ENCODE measurements at regions not wholly inside any gene's neighbourhood (a gene's known extent, or its start where the extent isn't known, plus 50 kb on each side); places are given as distances from the start of the nearest gene placed in this dataset.

DNA sequence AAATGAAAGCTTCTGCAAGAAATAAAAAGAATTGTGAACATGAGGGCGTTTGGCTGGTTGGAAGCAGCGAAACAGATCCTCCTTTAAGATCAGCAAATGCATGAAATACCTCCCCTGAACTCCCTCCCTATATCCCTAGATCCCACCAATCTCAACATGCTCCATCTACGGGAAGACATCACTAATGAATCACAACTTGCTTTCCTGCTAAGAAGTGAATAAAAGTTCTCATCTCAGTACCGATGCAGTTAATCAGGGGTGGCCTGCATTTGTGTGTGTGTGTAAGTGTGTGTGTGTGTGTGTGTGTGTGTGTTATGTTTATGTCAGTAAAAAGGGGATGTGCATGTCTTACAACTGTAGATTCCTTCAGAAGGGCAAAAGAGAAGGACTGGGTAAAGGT is 238.7 kb downstream of the LIG4 start:
- no peaks in the 10 kb centered on the region for H3K4me1 Mint-ChIP-seq (ENCODE audit: low read depth, unreplicated experiment)
- ChIA-PET CTCF (no interaction called here), POLR2A (no interaction called here)

GRCh38 chr13:107974409-107974808 is 240.9 kb downstream of the LIG4 start:
- no peak for DNase-seq
- no peaks in the 10 kb centered on the region for H3K4me1 Mint-ChIP-seq (ENCODE audit: low read depth, unreplicated experiment)
- Histone ChIP-seq H3K4me1 (no peaks in the 10 kb centered on the region), H3K36me3 (ENCODE audit: control insufficient read depth, insufficient read depth, low read length) (no peaks in the 10 kb centered on the region), H3K4me3 (ENCODE audit: low read depth, low read length) (no peak overlapping the region), H3K27me3 (replicated peaks; ENCODE audit: control insufficient read depth, insufficient read depth, low read length) (no peaks in the 10 kb centered on the region), H3K9me3 (no peaks in the 10 kb centered on the region)
- ChIA-PET POLR2A (no interaction called here), CTCF (no interaction called here)
- no peaks in the 10 kb centered on the region for H3K27me3 Mint-ChIP-seq (ENCODE audit: insufficient read depth, unreplicated experiment)
- no peak overlapping the region for H3K27ac Mint-ChIP-seq (ENCODE audit: unreplicated experiment)
- H3K36me3 Mint-ChIP-seq (ENCODE audit: insufficient read depth, unreplicated experiment) = no peaks in the 10 kb centered on the region
- intact Hi-C loops (cut with micrococcal nuclease; ENCODE audit: unreplicated experiment) = no loop called here
- no peaks in the 10 kb centered on the region for H3K9me3 Mint-ChIP-seq (ENCODE audit: unreplicated experiment)
- no TSS peak for BruUV-seq (replicated peaks)
- TF ChIP-seq CTCF (IDR thresholded peaks at IDR 0.05; ENCODE audit: insufficient read depth in 1 of 2, low read depth in 1 of 2, low read length in 1 of 2, severe bottlenecking in 1 of 2, unreplicated experiment in 1 of 2) = no peak
- H3K4me3 Mint-ChIP-seq (ENCODE audit: unreplicated experiment) = no peak overlapping the region

More for the DNA sequence above, 238.7 kb downstream of the LIG4 start:
- Mint-ChIP-seq H3K9me3 (ENCODE audit: unreplicated experiment) (no peaks in the 10 kb centered on the region), H3K36me3 (ENCODE audit: insufficient read depth, unreplicated experiment) (no peaks in the 10 kb centered on the region), H3K27me3 (ENCODE audit: insufficient read depth, unreplicated experiment) (peaks cover 2% of the 10 kb centered on the region), H3K27ac (ENCODE audit: unreplicated experiment) (no peak overlapping the region), H3K4me3 (ENCODE audit: unreplicated experiment) (no peak overlapping the region)
- no peak for DNase-seq
- no peak for TF ChIP-seq CTCF (IDR thresholded peaks at IDR 0.05; ENCODE audit: insufficient read depth in 1 of 2, low read depth in 1 of 2, low read length in 1 of 2, severe bottlenecking in 1 of 2, unreplicated experiment in 1 of 2)
- BruUV-seq (replicated peaks) = no TSS peak
- Histone ChIP-seq H3K4me1 (no peaks in the 10 kb centered on the region), H3K9me3 (no peaks in the 10 kb centered on the region), H3K36me3 (ENCODE audit: control insufficient read depth, insufficient read depth, low read length) (no peaks in the 10 kb centered on the region), H3K27me3 (replicated peaks; ENCODE audit: control insufficient read depth, insufficient read depth, low read length) (no peaks in the 10 kb centered on the region), H3K4me3 (ENCODE audit: low read depth, low read length) (no peak overlapping the region)
- intact Hi-C loops (cut with micrococcal nuclease; ENCODE audit: unreplicated experiment) = no loop called here

DNA sequence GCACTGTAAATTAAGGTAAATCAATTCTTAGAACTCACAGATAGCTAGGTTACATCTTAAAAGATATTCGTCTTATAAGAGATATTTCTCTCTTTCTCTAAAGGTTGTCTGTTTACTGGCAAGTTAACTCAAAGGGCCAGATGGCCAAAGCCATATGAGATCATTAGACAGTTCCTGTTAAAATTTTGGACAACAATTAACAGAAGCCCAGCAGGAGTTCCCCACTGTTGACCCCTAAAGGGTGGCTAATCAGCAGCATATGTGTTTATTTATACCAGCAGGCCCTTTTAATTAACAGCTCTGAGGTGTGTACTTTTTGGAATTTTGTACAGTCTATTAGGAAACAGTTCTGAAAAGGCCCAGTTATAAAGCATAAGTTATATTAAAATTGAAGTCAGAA is 245.8 kb downstream of the LIG4 start:
- Histone ChIP-seq H3K27me3 (replicated peaks; ENCODE audit: control insufficient read depth, insufficient read depth, low read length) (no peaks in the 10 kb centered on the region), H3K4me1 (no peaks in the 10 kb centered on the region), H3K9me3 (no peaks in the 10 kb centered on the region), H3K36me3 (ENCODE audit: control insufficient read depth, insufficient read depth, low read length) (no peaks in the 10 kb centered on the region), H3K4me3 (ENCODE audit: low read depth, low read length) (no peak overlapping the region)
- TF ChIP-seq CTCF (IDR thresholded peaks at IDR 0.05; ENCODE audit: insufficient read depth in 1 of 2, low read depth in 1 of 2, low read length in 1 of 2, severe bottlenecking in 1 of 2, unreplicated experiment in 1 of 2) = no peak
- Mint-ChIP-seq H3K27me3 (ENCODE audit: insufficient read depth, unreplicated experiment) (no peaks in the 10 kb centered on the region), H3K4me1 (ENCODE audit: low read depth, unreplicated experiment) (no peaks in the 10 kb centered on the region), H3K36me3 (ENCODE audit: insufficient read depth, unreplicated experiment) (no peaks in the 10 kb centered on the region), H3K4me3 (ENCODE audit: unreplicated experiment) (no peak overlapping the region), H3K27ac (ENCODE audit: unreplicated experiment) (no peak overlapping the region), H3K9me3 (ENCODE audit: unreplicated experiment) (no peaks in the 10 kb centered on the region)
- intact Hi-C loops (cut with micrococcal nuclease; ENCODE audit: unreplicated experiment) = no loop called here
- DNase-seq = no peak
- ChIA-PET POLR2A (no interaction called here), CTCF (no interaction called here)
- BruUV-seq (replicated peaks) = no TSS peak
